ENCODE measurements at regions not wholly inside any gene's neighbourhood (a gene's known extent, or its start where the extent isn't known, plus 50 kb on each side); places are given as distances from the start of the nearest gene placed in this dataset.

GRCh38 chr16:59440502-59440901 lies 706.4 kb upstream of the GOT2 start:
- TF ChIP-seq EZH2 (IDR thresholded peaks at IDR 0.05; ENCODE audit: borderline replicate concordance), result no peak
- no peak for TF ChIP-seq CTCF (IDR thresholded peaks at IDR 0.05; ENCODE audit: poor library complexity)
- TF ChIP-seq EZH2phosphoT487 (IDR thresholded peaks at IDR 0.05; ENCODE audit: low read depth, severe bottlenecking, unreplicated experiment), result no peak

Data from hepatocyte (in vitro differentiated cells).